GM10248 (cell line): ENCODE measurements at regions not wholly inside any gene's neighbourhood (a gene's known extent, or its start where the extent isn't known, plus 50 kb on each side); places are given as distances from the start of the nearest gene placed in this dataset.

Source experiments
- CTCF ChIA-PET: fragments of 300-600 bp; sonication (Branson Sonifier 250); formaldehyde crosslinking; extraction: SDS; loops from one replicate; lab custom pipeline; 2021; ENCODE audit warnings: antibody characterized with exemption; lab: Yijun Ruan, JAX
- POLR2A ChIA-PET: fragments of 350-650 bp; sonication (Branson Sonifier 250); formaldehyde crosslinking; extraction: SDS; loops from one replicate; lab custom pipeline; 2020; ENCODE audit warnings: antibody characterized with exemption; lab: Yijun Ruan, JAX
- DNase-seq: peaks from one replicate; pipeline ENCODE4 v3.0.0; 2012; ENCODE audit errors: extremely low spot score
- TF ChIP-seq, protein P1 (sequence below): IDR thresholded peaks from 2 replicates; pipeline ENCODE4 v1.5.1; 2012; ENCODE audit warnings: mild to moderate bottlenecking, low read depth; ENCODE audit errors: extremely low read depth, missing control alignments, control extremely low read depth

DNA sequence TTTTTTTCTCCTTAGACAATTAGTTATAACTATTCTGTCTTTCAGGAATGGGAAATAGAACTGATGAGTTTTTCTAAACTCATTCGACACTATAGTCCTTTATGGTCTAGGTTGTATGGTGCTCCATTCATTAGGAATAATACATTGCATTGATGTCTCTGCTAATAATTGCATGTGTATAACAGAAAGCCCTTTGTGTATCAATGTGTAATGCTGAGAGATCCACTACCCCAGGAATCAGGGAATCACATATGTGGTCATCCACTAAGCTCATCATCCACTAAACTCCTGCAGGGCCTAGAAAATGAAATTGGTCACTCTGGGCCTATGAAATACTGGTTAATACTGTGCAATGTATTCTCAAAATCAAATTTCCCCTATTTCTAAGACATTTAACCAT lies 242.0 kb upstream of the CDH18 start:
- POLR2A ChIA-PET: no interaction called here
- DNase-seq: no peak
- CTCF ChIA-PET: no interaction called here
- TF ChIP-seq, protein P1, sequence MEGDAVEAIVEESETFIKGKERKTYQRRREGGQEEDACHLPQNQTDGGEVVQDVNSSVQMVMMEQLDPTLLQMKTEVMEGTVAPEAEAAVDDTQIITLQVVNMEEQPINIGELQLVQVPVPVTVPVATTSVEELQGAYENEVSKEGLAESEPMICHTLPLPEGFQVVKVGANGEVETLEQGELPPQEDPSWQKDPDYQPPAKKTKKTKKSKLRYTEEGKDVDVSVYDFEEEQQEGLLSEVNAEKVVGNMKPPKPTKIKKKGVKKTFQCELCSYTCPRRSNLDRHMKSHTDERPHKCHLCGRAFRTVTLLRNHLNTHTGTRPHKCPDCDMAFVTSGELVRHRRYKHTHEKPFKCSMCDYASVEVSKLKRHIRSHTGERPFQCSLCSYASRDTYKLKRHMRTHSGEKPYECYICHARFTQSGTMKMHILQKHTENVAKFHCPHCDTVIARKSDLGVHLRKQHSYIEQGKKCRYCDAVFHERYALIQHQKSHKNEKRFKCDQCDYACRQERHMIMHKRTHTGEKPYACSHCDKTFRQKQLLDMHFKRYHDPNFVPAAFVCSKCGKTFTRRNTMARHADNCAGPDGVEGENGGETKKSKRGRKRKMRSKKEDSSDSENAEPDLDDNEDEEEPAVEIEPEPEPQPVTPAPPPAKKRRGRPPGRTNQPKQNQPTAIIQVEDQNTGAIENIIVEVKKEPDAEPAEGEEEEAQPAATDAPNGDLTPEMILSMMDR: no peak

DNA sequence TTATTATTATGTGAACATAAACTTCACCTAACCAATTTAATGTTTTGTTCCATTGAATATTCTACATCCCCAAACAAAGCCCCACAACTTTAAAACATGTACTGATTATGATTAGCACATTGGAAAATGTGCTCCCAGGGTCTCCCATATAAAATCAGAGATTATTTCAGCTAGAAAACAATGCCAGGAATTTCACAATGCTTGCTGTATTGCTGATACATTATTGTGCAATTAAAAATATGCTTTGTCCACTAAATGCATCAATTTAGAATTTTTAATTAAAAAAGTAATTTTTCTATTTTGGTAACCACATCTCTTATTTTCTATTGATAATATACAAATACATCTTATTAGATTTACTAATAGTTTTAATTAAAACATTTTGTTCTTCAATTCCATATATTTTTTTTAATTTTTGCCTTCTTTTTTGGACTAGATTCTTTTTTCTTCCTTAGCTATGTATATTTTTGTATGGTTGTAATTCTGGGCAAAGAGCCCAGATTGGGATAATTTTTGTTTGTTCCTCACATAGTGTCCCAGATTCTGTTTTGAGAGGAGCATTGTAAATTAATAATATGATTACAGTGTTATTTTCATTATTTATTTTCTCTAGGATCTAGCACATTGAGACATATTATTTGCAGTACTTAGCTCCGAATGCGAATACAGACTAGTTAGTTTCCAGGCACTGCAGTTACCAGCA lies 241.5 kb upstream of the CDH18 start:
- no peak for DNase-seq
- ChIA-PET CTCF (no interaction called here), POLR2A (no interaction called here)
- TF ChIP-seq, protein P1: no peak

DNA sequence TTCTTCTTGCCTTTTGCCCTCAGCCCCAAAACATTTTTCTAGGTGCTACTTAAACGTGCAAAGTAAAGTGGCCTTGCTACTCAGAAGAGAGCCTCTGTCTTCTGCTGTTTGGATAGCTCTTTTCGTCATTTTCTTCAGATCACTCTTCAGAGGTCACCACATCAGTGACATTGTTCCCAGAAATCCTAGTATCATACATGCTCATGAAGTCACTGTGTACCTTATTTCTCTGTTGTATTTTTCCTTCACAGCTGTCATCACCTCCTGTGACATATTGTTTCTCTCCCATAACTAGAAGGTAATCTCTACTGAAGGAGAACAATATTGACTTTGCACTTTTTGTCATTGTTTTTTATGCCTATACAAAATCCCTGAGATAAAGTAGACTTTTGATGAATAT lies 237.0 kb upstream of the CDH18 start:
- TF ChIP-seq, protein P1: no peak
- POLR2A ChIA-PET: no interaction called here
- CTCF ChIA-PET: no interaction called here
- DNase-seq: no peak

DNA sequence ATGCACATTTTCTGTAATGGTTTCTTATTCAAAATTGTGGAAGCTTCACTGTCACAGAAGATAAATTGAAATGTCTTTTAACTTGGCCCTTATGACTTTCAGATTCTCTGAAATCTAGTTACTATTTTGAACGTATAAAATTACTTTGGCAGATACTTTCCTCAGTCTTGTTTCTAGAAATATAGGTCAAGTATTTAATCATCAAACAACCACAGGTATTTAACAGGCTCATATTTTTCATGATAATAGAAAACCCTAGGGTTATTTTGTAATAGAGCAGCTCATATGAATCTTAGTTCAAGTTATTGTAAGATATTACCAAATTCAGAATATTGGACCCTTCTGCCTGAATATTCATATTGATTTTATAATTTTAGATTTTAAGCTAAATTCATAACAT lies 236.0 kb upstream of the CDH18 start:
- CTCF ChIA-PET: no interaction called here
- POLR2A ChIA-PET: no interaction called here
- no peak for DNase-seq
- TF ChIP-seq, protein P1: no peak

DNA sequence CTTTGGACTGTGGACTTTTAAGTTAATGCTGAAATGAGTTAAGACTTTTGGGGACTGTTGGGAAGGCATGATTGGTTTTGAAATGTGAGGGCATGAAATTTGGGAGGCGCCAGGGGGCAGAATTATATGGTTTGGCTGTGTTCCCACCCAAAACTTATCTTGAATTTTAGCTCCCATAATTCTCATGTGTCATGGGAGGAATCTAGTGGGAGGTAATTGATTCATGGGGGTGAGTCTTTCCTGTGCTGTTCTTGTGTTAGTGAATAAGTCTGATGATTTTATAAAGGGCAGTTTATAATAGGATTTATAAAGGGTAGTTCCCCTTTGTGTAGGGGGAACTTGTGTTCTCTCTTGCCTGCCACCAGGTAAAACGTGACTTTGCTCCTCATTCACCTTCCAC lies 235.5 kb upstream of the CDH18 start:
- ChIA-PET POLR2A (no interaction called here), CTCF (no interaction called here)
- no peak for DNase-seq
- TF ChIP-seq, protein P1: no peak

DNA sequence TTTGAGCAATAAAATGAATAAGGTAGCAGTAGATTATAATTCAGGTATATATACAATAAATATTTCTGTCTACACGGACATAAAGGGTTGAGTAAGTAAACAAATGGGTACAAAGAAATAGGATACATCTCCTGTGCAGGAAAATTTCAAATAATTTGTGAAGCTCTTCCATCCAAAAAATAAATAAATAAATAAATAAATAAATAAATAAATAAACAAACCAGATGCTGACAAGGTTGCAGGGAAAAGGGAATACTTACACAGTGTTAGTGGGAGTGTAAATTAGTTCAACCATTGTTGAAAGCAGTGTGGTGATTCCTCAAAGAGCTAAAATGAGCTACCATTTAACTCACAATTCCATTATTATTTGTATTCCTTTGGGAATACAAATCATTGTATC lies 227.3 kb upstream of the CDH18 start:
- no peak for DNase-seq
- TF ChIP-seq, protein P1: no peak
- ChIA-PET POLR2A (no interaction called here), CTCF (interaction anchor here (1.3 kb wide), 1 partner anchor 13 kb away, joined by 4 read pairs; no protein-coding TSS in a partner anchor)
